GM12864 (cell line): ENCODE measurements at regions not wholly inside any gene's neighbourhood (a gene's known extent, or its start where the extent isn't known, plus 50 kb on each side); places are given as distances from the start of the nearest gene placed in this dataset.

Experiments used
- DNase-seq: peaks from one replicate; pipeline ENCODE4 v3.0.0-alpha.2; 2011; ENCODE audit warnings: low read depth
- H3K4me3 ChIP-seq: 2 replicates; pipeline ENCODE4 v1.5.1; 2011; ENCODE audit warnings: mild to moderate bottlenecking, low read depth, low read length, control low read depth
- CTCF ChIP-seq: IDR thresholded peaks from 2 replicates; pipeline ENCODE4 v1.5.1; 2011; ENCODE audit warnings: low read depth, mild to moderate bottlenecking, moderate library complexity, low read length, control low read depth, inconsistent platforms; ENCODE audit errors: missing control alignments

GRCh38 chr9:89899573-89899972 lies 294.8 kb downstream of the GADD45G start:
- no peak for DNase-seq
- no peak for TF ChIP-seq CTCF

GRCh38 chr9:89901920-89902319 lies 297.1 kb downstream of the GADD45G start:
- TF ChIP-seq CTCF = no peak
- no peak for DNase-seq
- H3K4me3 ChIP-seq = no peak overlapping the region

More at GRCh38 chr9:89899573-89899972, 294.8 kb downstream of the GADD45G start:
- H3K4me3 ChIP-seq = no peak overlapping the region

GRCh38 chr9:89902450-89903140 lies 297.8 kb downstream of the GADD45G start:
- H3K4me3 ChIP-seq = no peak overlapping the region
- no peak for TF ChIP-seq CTCF
- no peak for DNase-seq

- no peak overlapping the region for H3K4me3 ChIP-seq
- no peak for DNase-seq
- TF ChIP-seq CTCF = no peak
Measured at GRCh38 chr9:89903141-89903475, 298.3 kb downstream of the GADD45G start.

GRCh38 chr9:89905606-89906338 lies 301.0 kb downstream of the GADD45G start:
- no peak for DNase-seq
- H3K4me3 ChIP-seq = no peak overlapping the region
- TF ChIP-seq CTCF = no peak

GRCh38 chr9:89911721-89912604 lies 307.2 kb downstream of the GADD45G start:
- no peak for DNase-seq
- no peak for TF ChIP-seq CTCF
- H3K4me3 ChIP-seq = no peak overlapping the region
